Inflammatory macrophage (primary cell): ENCODE measurements at regions not wholly inside any gene's neighbourhood (a gene's known extent, or its start where the extent isn't known, plus 50 kb on each side); places are given as distances from the start of the nearest gene placed in this dataset.

Source experiments
- DNase-seq, 2 donors: peaks; one replicate each; pipeline ENCODE4 v3.0.0-alpha.2; 2020 to 2022

GRCh38 chr12:59929110-59929509 lies 333.3 kb downstream of the SLC16A7 start:
- DNase-seq = no peak

GRCh38 chr12:59934486-59934885 lies 338.7 kb downstream of the SLC16A7 start:
- no peak for DNase-seq

GRCh38 chr12:59936534-59936933 lies 340.7 kb downstream of the SLC16A7 start:
- no peak for DNase-seq

- DNase-seq = no peak
These were observed 341.3 kb downstream of the SLC16A7 start for GRCh38 chr12:59937148-59937547.

- no peak for DNase-seq
These were observed 342.5 kb downstream of the SLC16A7 start for GRCh38 chr12:59938190-59938962.

- no peak for DNase-seq
These were observed 345.0 kb downstream of the SLC16A7 start for GRCh38 chr12:59940631-59941342.

- no peak for DNase-seq
These were observed 345.6 kb downstream of the SLC16A7 start for GRCh38 chr12:59941461-59941860.

- no peak for DNase-seq
These were observed 348.3 kb downstream of the SLC16A7 start for GRCh38 chr12:59944177-59944576.

- DNase-seq = no peak
These were observed 350.8 kb downstream of the SLC16A7 start for GRCh38 chr12:59946635-59947034.

GRCh38 chr12:59963546-59963945 lies 367.7 kb downstream of the SLC16A7 start:
- no peak for DNase-seq

GRCh38 chr12:59972905-59973304 lies 377.1 kb downstream of the SLC16A7 start:
- DNase-seq = no peak

GRCh38 chr12:59973515-59973914 lies 377.7 kb downstream of the SLC16A7 start:
- no peak for DNase-seq

- no peak for DNase-seq
These were observed 381.9 kb downstream of the SLC16A7 start for GRCh38 chr12:59977779-59978178.

- no peak for DNase-seq
These were observed 384.6 kb downstream of the SLC16A7 start for GRCh38 chr12:59980476-59980875.

GRCh38 chr12:59999291-59999690 lies 403.5 kb downstream of the SLC16A7 start:
- DNase-seq = no peak

GRCh38 chr12:60010486-60010885 lies 414.7 kb downstream of the SLC16A7 start:
- no peak for DNase-seq

GRCh38 chr12:60012659-60013058 lies 416.8 kb downstream of the SLC16A7 start:
- no peak for DNase-seq

- no peak for DNase-seq
These were observed 418.6 kb downstream of the SLC16A7 start for GRCh38 chr12:60014436-60014835.

- DNase-seq = no peak
These were observed 424.2 kb downstream of the SLC16A7 start for GRCh38 chr12:60020068-60020467.

GRCh38 chr12:60021235-60021634 lies 425.4 kb downstream of the SLC16A7 start:
- no peak for DNase-seq

- DNase-seq = no peak
These were observed 431.4 kb downstream of the SLC16A7 start for GRCh38 chr12:60027266-60027665.

- DNase-seq = no peak
These were observed 438.3 kb downstream of the SLC16A7 start for GRCh38 chr12:60034147-60034546.

- DNase-seq = no peak
These were observed 440.0 kb downstream of the SLC16A7 start for GRCh38 chr12:60035835-60036234.

- DNase-seq = no peak
These were observed 447.0 kb downstream of the SLC16A7 start for GRCh38 chr12:60042835-60043234.
